Subcutaneous abdominal adipose tissue (tissue), 5 donors: ENCODE measurements at regions not wholly inside any gene's neighbourhood (a gene's known extent, or its start where the extent isn't known, plus 50 kb on each side); places are given as distances from the start of the nearest gene placed in this dataset.
"Not testable (repeated sequence)": the region's sequence is repeated elsewhere in the genome, so short reads cannot be mapped to it uniquely, and the experiment has no call there.

Experiments used
- H3K27ac ChIP-seq: one replicate; pipeline ENCODE4 v1.7.0; 2013; ENCODE audit warnings: low read depth, mild to moderate bottlenecking, inconsistent platforms, low read length, moderate library complexity
- H3K27me3 ChIP-seq, 5 donors: one replicate each; pipeline ENCODE4 v1.7.0; 2013; ENCODE audit warnings: low read length in 5 of 5, inconsistent platforms in 1 of 5; ENCODE audit not compliant: control insufficient read depth in 5 of 5, insufficient read depth in 4 of 5
- H3K36me3 ChIP-seq, 5 donors: one replicate each; pipeline ENCODE4 v1.7.0; 2013; ENCODE audit warnings: low read length in 5 of 5; ENCODE audit not compliant: control insufficient read depth in 5 of 5, insufficient read depth in 5 of 5
- H3K4me1 ChIP-seq, 5 donors: one replicate each; pipeline ENCODE4 v1.7.0; 2013; ENCODE audit warnings: low read length in 5 of 5, mild to moderate bottlenecking in 3 of 5, moderate library complexity in 1 of 5; ENCODE audit not compliant: control insufficient read depth in 5 of 5, insufficient read depth in 5 of 5
- H3K4me3 ChIP-seq, 5 donors: one replicate each; pipeline ENCODE4 v1.7.0; 2013; ENCODE audit warnings: low read length in 5 of 5, low read depth in 1 of 5
- H3K9ac ChIP-seq, 5 donors: one replicate each; pipeline ENCODE4 v1.7.0; 2013; ENCODE audit warnings: low read length in 5 of 5, mild to moderate bottlenecking in 4 of 5, moderate library complexity in 3 of 5
- H3K9me3 ChIP-seq, 5 donors: one replicate each; pipeline ENCODE4 v1.7.0; 2013; ENCODE audit warnings: low read length in 5 of 5; ENCODE audit not compliant: control insufficient read depth in 5 of 5
- donor health status: healthy.
- donor health status: healthy.
- donor health status: healthy.
- donor health status: healthy.
- donor health status: healthy.

DNA sequence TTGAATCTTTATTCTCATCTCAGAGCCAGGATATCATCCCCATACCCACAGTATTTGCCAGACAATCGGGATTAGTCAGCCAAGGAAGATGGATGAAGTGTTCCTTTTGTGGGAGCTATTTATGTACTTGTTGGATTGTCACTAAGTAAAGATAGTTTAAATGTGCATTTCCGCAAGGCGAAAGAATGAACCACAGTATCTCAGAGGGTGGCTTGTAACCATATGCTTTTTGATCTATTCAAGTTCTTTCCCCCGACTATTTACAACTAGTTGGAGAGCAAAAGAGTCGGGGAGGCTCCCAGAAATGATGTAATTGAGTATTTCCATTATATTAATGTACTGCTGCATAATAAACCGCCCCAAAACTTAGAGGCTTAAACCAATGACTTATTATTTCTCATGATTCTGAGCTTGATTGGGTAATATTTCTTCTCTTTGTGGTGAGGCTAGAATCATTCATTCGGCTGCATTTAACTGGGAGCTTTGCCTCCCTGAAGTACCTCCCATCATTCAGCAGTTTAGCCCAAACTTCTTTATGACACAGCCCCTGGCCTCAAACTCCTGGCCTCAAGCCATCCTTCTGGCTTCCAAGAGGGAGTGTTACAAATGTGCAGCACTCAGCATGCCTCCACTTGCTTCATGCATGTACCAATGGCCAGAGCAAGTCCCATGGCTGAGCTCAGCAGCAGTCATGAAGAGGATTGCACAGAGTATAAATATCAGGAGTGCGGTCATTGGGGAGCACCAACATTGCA lies 423.7 kb downstream of the METTL4 start:
- no peaks in the 10 kb centered on the region for H3K27me3 ChIP-seq
- H3K9ac ChIP-seq, result no peak overlapping the region
- H3K27ac ChIP-seq, result no peak overlapping the region
- peaks cover 0 to 5% (median 0%) of the 10 kb centered on the region in 5 donors for H3K9me3 ChIP-seq
- H3K36me3 ChIP-seq, result no peaks in the 10 kb centered on the region
- no peak overlapping the region for H3K4me3 ChIP-seq
- H3K4me1 ChIP-seq, result peaks cover 0 to 25% (median 14%) of the 10 kb centered on the region in 5 donors

DNA sequence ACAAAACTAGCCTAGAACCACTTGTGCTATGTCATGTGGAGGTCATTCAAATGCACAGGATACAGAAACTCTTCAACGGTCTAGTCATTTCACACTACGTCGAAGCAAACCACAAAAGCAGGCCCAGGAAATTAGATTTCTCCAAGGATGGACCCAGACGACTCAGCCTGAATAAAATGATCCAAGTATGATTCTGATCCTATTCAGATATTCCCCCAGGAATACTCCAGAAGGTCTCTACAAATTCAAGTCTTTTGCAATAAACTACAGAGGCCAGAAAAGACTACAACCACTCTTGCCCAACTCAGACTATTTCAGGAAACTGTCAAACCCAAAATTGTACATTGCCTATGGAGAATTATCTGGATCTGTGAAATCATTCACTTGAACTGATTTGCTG lies 422.5 kb downstream of the METTL4 start:
- H3K9me3 ChIP-seq, result peaks cover 0 to 5% (median 0%) of the 10 kb centered on the region in 5 donors
- no peak overlapping the region for H3K27ac ChIP-seq
- H3K4me3 ChIP-seq, result no peak overlapping the region
- peaks cover 0 to 21% (median 14%) of the 10 kb centered on the region in 5 donors for H3K4me1 ChIP-seq
- no peak overlapping the region for H3K9ac ChIP-seq
- H3K27me3 ChIP-seq, result no peaks in the 10 kb centered on the region
- H3K36me3 ChIP-seq, result no peaks in the 10 kb centered on the region

- H3K27ac ChIP-seq, result no peak overlapping the region
- peaks cover 0 to 21% (median 14%) of the 10 kb centered on the region in 5 donors for H3K4me1 ChIP-seq
- H3K36me3 ChIP-seq, result no peaks in the 10 kb centered on the region
- H3K4me3 ChIP-seq, result no peak overlapping the region
- no peaks in the 10 kb centered on the region for H3K27me3 ChIP-seq
- H3K9me3 ChIP-seq, result no peaks in the 10 kb centered on the region
- no peak overlapping the region for H3K9ac ChIP-seq
Measured at GRCh38 chr18:2150566-2150965, 420.7 kb downstream of the METTL4 start.

- Histone ChIP-seq H3K36me3 (no peaks in the 10 kb centered on the region), H3K4me1 (peaks cover 0 to 3% (median 0%) of the 10 kb centered on the region in 5 donors), H3K27ac (no peak overlapping the region), H3K9me3 (no peaks in the 10 kb centered on the region), H3K4me3 (no peak overlapping the region), H3K27me3 (no peaks in the 10 kb centered on the region), H3K9ac (no peak overlapping the region)
Measured at GRCh38 chr18:2154278-2154677, 417.0 kb downstream of the METTL4 start.

- Histone ChIP-seq H3K27ac (no peak overlapping the region), H3K4me3 (no peak overlapping the region), H3K4me1 (no peaks in the 10 kb centered on the region)
Measured at GRCh38 chr18:2164644-2165550, 406.4 kb downstream of the METTL4 start.

GRCh38 chr18:2166876-2167275 lies 404.4 kb downstream of the METTL4 start:
- H3K36me3 ChIP-seq, H3K4me3 ChIP-seq, H3K27ac ChIP-seq, H3K9me3 ChIP-seq, H3K9ac ChIP-seq, H3K27me3 ChIP-seq, H3K4me1 ChIP-seq: not testable (repeated sequence)

More at GRCh38 chr18:2164644-2165550, 406.4 kb downstream of the METTL4 start:
- Histone ChIP-seq H3K9ac (no peak overlapping the region), H3K27me3 (no peaks in the 10 kb centered on the region), H3K36me3 (no peaks in the 10 kb centered on the region), H3K9me3 (no peaks in the 10 kb centered on the region)

DNA sequence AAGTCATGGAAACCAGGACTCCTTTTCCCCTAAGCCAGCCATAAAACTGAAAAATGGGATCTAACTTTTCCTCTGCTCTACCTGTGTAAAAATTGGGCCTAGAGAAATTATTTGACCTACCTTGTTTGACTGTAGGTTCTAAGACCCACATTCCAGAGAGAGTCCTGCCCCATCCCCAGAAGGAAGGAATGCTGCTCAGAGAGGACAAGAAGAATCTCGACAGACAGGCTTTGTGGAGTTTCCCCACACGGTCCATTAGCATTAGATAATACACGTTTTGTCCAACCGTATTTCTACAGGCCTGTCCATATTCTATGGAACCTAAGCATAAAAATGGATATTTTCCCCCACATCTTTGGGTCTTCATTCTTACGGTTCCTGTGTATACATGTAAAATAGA lies 403.3 kb downstream of the METTL4 start:
- H3K36me3 ChIP-seq, result no peaks in the 10 kb centered on the region
- H3K9me3 ChIP-seq, result no peaks in the 10 kb centered on the region
- no peak overlapping the region for H3K27ac ChIP-seq
- H3K4me1 ChIP-seq, result peaks cover 0 to 12% (median 6%) of the 10 kb centered on the region in 5 donors
- no peak overlapping the region for H3K4me3 ChIP-seq
- H3K27me3 ChIP-seq, result no peaks in the 10 kb centered on the region
- H3K9ac ChIP-seq, result no peak overlapping the region

GRCh38 chr18:2169656-2170055 lies 401.6 kb downstream of the METTL4 start:
- Histone ChIP-seq H3K4me1 (peaks cover 0 to 18% (median 6%) of the 10 kb centered on the region in 5 donors), H3K27me3 (no peaks in the 10 kb centered on the region), H3K9ac (no peak overlapping the region), H3K27ac (no peak overlapping the region), H3K4me3 (no peak overlapping the region), H3K36me3 (no peaks in the 10 kb centered on the region), H3K9me3 (no peaks in the 10 kb centered on the region)

DNA sequence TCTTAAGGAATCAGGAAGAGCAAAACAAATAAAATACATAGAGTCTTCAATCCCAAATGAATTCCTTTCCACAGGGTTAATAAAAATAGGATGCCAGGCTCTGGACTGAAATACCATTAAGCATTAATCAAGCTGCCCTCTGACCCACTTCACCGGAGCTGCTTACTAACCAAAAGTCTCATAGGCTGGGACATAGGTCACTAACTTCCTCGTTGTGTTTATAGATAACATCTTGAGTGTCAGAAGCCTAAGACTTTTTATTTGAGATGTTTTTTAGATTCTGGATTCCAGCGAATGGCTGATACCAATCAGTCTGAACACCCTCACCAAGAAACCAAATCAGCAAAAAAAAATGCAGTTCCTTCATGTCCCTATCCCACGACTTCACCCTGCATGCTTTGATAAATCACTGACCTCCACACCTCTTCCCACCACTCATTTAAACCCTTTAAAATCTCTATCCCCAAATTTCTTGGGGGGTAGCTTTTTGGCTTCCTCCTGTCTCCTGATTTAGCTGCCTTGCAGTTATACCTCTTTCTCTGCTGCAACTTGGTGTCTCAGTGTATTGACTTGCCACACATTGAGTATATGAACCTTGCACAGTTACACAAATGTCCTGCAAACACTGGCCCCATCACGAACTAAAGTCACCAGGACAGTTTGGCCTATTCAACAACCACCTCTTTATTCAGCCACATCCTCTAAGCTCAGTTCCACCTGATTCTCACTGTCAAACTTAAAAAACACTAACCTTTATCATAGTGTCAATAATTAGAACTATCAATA lies 399.3 kb downstream of the METTL4 start:
- Histone ChIP-seq H3K9me3 (no peaks in the 10 kb centered on the region), H3K36me3 (no peaks in the 10 kb centered on the region), H3K4me3 (no peak overlapping the region), H3K9ac (no peak overlapping the region), H3K4me1 (peaks cover 0 to 18% (median 6%) of the 10 kb centered on the region in 5 donors), H3K27me3 (no peaks in the 10 kb centered on the region), H3K27ac (no peak overlapping the region)
